Ishikawa (cell line): ENCODE measurements at regions not wholly inside any gene's neighbourhood (a gene's known extent, or its start where the extent isn't known, plus 50 kb on each side); places are given as distances from the start of the nearest gene placed in this dataset.

Source experiments
- CREB1 ChIP-seq: IDR thresholded peaks from 2 replicates; pipeline ENCODE4 v1.6.1; 2012; ENCODE audit warnings: low read depth
- EGR1 ChIP-seq: IDR thresholded peaks from 2 replicates; pipeline ENCODE4 v1.6.1; 2012
- EP300 ChIP-seq: IDR thresholded peaks from 2 replicates; pipeline ENCODE4 v1.6.1; 2012; ENCODE audit warnings: borderline replicate concordance
- TCF12 ChIP-seq: IDR thresholded peaks from 2 replicates; pipeline ENCODE4 v1.6.1; 2012; ENCODE audit warnings: low read depth
- TEAD4 ChIP-seq: IDR thresholded peaks from 2 replicates; pipeline ENCODE4 v1.6.1; 2012
- YY1 ChIP-seq: IDR thresholded peaks from 2 replicates; pipeline ENCODE4 v1.6.1; 2012; ENCODE audit warnings: low read depth
- TF ChIP-seq, protein P1 (sequence below): IDR thresholded peaks from 2 replicates; pipeline ENCODE4 v1.6.1; 2012
- TF ChIP-seq, protein P2 (sequence below): IDR thresholded peaks from 2 replicates; pipeline ENCODE4 v1.6.1; 2012
- TF ChIP-seq, protein P3 (sequence below): IDR thresholded peaks from 2 replicates; pipeline ENCODE4 v1.6.1; 2012; ENCODE audit warnings: low read depth, mild to moderate bottlenecking

GRCh38 chr20:40186826-40187225 is 502.2 kb downstream of the MAFB start:
- TF ChIP-seq, protein P1, sequence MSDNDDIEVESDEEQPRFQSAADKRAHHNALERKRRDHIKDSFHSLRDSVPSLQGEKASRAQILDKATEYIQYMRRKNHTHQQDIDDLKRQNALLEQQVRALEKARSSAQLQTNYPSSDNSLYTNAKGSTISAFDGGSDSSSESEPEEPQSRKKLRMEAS: no peak
- TF ChIP-seq, protein P2, sequence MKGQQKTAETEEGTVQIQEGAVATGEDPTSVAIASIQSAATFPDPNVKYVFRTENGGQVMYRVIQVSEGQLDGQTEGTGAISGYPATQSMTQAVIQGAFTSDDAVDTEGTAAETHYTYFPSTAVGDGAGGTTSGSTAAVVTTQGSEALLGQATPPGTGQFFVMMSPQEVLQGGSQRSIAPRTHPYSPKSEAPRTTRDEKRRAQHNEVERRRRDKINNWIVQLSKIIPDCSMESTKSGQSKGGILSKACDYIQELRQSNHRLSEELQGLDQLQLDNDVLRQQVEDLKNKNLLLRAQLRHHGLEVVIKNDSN: no peak
- TF ChIP-seq EP300 (no peak), YY1 (no peak), EGR1 (no peak), TEAD4 (no peak), CREB1 (no peak), TCF12 (no peak)
- TF ChIP-seq, protein P3, sequence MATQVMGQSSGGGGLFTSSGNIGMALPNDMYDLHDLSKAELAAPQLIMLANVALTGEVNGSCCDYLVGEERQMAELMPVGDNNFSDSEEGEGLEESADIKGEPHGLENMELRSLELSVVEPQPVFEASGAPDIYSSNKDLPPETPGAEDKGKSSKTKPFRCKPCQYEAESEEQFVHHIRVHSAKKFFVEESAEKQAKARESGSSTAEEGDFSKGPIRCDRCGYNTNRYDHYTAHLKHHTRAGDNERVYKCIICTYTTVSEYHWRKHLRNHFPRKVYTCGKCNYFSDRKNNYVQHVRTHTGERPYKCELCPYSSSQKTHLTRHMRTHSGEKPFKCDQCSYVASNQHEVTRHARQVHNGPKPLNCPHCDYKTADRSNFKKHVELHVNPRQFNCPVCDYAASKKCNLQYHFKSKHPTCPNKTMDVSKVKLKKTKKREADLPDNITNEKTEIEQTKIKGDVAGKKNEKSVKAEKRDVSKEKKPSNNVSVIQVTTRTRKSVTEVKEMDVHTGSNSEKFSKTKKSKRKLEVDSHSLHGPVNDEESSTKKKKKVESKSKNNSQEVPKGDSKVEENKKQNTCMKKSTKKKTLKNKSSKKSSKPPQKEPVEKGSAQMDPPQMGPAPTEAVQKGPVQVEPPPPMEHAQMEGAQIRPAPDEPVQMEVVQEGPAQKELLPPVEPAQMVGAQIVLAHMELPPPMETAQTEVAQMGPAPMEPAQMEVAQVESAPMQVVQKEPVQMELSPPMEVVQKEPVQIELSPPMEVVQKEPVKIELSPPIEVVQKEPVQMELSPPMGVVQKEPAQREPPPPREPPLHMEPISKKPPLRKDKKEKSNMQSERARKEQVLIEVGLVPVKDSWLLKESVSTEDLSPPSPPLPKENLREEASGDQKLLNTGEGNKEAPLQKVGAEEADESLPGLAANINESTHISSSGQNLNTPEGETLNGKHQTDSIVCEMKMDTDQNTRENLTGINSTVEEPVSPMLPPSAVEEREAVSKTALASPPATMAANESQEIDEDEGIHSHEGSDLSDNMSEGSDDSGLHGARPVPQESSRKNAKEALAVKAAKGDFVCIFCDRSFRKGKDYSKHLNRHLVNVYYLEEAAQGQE: no peak
